ENCODE measurements at regions not wholly inside any gene's neighbourhood (a gene's known extent, or its start where the extent isn't known, plus 50 kb on each side); places are given as distances from the start of the nearest gene placed in this dataset.

DNA sequence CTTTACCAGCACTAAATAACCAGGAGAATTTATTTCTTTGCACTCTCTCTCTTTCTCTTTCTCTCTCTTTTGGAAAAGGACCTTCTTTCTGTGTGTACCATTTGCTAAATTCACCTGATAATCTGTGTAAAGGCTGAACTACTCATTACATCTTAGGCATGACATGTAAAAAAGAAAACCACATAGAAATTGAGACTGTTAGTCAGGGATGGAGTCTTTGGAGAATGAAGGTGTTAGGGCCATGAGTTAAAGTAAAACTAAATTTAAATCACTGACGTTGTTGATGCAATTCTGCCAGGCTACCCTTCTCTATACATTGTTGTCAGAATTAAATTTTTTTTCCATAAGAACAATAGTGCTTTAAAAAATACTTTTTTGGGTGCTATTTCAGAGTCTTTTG is 263.3 kb downstream of the PTEN start:
- H3K27me3 ChIP-seq (ENCODE audit: control insufficient read depth, low read length), result no peaks in the 10 kb centered on the region
- no peak overlapping the region for H3K4me3 ChIP-seq (ENCODE audit: low read length)
- H3K36me3 ChIP-seq (ENCODE audit: control insufficient read depth, low read length), result no peaks in the 10 kb centered on the region
- no peaks in the 10 kb centered on the region for H3K9me3 ChIP-seq (ENCODE audit: control insufficient read depth, insufficient read depth, low read length)
- H3K27ac ChIP-seq (ENCODE audit: low read depth, low read length), result no peak overlapping the region
- H3K9me2 ChIP-seq (replicated peaks; ENCODE audit: control insufficient read depth, low read length), result no peaks in the 10 kb centered on the region
- H4K20me1 ChIP-seq (ENCODE audit: control insufficient read depth, insufficient read depth, low read depth, low read length), result no peaks in the 10 kb centered on the region
- H3F3A ChIP-seq (ENCODE audit: control insufficient read depth, insufficient read depth), result no peaks in the 10 kb centered on the region
- H3K79me2 ChIP-seq (ENCODE audit: control insufficient read depth, low read length), result no peaks in the 10 kb centered on the region
- H3K4me2 ChIP-seq (ENCODE audit: low read length), result no peak overlapping the region
- H3K4me1 ChIP-seq (ENCODE audit: control insufficient read depth, low read length), result peaks cover 23% of the 10 kb centered on the region
- no peak for TF ChIP-seq EZH2phosphoT487 (IDR thresholded peaks at IDR 0.05; ENCODE audit: borderline replicate concordance, low read length)
- TF ChIP-seq, protein P1, sequence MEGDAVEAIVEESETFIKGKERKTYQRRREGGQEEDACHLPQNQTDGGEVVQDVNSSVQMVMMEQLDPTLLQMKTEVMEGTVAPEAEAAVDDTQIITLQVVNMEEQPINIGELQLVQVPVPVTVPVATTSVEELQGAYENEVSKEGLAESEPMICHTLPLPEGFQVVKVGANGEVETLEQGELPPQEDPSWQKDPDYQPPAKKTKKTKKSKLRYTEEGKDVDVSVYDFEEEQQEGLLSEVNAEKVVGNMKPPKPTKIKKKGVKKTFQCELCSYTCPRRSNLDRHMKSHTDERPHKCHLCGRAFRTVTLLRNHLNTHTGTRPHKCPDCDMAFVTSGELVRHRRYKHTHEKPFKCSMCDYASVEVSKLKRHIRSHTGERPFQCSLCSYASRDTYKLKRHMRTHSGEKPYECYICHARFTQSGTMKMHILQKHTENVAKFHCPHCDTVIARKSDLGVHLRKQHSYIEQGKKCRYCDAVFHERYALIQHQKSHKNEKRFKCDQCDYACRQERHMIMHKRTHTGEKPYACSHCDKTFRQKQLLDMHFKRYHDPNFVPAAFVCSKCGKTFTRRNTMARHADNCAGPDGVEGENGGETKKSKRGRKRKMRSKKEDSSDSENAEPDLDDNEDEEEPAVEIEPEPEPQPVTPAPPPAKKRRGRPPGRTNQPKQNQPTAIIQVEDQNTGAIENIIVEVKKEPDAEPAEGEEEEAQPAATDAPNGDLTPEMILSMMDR (IDR thresholded peaks at IDR 0.05; ENCODE audit: low read depth, low read length, poor library complexity, severe bottlenecking), result no peak

GRCh38 chr10:88127269-88127668 is 263.8 kb downstream of the PTEN start:
- Histone ChIP-seq H3K9me3 (ENCODE audit: control insufficient read depth, insufficient read depth, low read length) (no peaks in the 10 kb centered on the region), H3K36me3 (ENCODE audit: control insufficient read depth, low read length) (no peaks in the 10 kb centered on the region), H3K79me2 (ENCODE audit: control insufficient read depth, low read length) (no peaks in the 10 kb centered on the region)

DNA sequence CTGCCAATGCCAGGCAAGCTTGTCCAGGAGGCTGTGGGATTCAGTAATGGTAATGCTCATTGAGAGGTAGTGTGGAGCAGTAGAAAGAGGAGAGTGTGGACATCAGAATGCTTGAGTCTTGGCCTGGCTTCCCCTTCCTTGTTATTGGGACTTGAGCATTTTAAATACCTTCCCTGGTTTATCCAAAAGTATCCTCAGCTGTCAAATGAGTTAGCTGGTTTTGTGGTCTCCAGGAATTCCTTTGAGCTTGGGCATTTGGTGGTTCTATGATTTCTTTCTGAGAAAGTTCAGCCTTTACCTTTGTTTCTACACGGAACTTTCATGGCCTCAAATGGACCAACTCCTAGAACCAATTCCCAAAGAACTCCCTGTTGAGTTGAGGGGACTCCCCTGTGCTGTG is 264.3 kb downstream of the PTEN start:
- Histone ChIP-seq H3K4me3 (ENCODE audit: low read length) (no peak overlapping the region), H3K4me1 (ENCODE audit: control insufficient read depth, low read length) (peaks cover 12% of the 10 kb centered on the region), H3K9me3 (ENCODE audit: control insufficient read depth, insufficient read depth, low read length) (no peaks in the 10 kb centered on the region), H3K36me3 (ENCODE audit: control insufficient read depth, low read length) (no peaks in the 10 kb centered on the region), H3K27ac (ENCODE audit: low read depth, low read length) (no peak overlapping the region), H3K9me2 (replicated peaks; ENCODE audit: control insufficient read depth, low read length) (no peaks in the 10 kb centered on the region), H3K79me2 (ENCODE audit: control insufficient read depth, low read length) (no peaks in the 10 kb centered on the region), H3F3A (ENCODE audit: control insufficient read depth, insufficient read depth) (no peaks in the 10 kb centered on the region), H3K27me3 (ENCODE audit: control insufficient read depth, low read length) (no peaks in the 10 kb centered on the region), H4K20me1 (ENCODE audit: control insufficient read depth, insufficient read depth, low read depth, low read length) (no peaks in the 10 kb centered on the region), H3K4me2 (ENCODE audit: low read length) (no peak overlapping the region)
- TF ChIP-seq EZH2phosphoT487 (IDR thresholded peaks at IDR 0.05; ENCODE audit: borderline replicate concordance, low read length), result no peak
- TF ChIP-seq, protein P1 (IDR thresholded peaks at IDR 0.05; ENCODE audit: low read depth, low read length, poor library complexity, severe bottlenecking), result no peak

More at GRCh38 chr10:88127269-88127668, 263.8 kb downstream of the PTEN start:
- H3K9me2 ChIP-seq (replicated peaks; ENCODE audit: control insufficient read depth, low read length), result no peaks in the 10 kb centered on the region
- no peak overlapping the region for H3K4me3 ChIP-seq (ENCODE audit: low read length)
- H3F3A ChIP-seq (ENCODE audit: control insufficient read depth, insufficient read depth), result no peaks in the 10 kb centered on the region
- no peak overlapping the region for H3K4me2 ChIP-seq (ENCODE audit: low read length)
- H3K27me3 ChIP-seq (ENCODE audit: control insufficient read depth, low read length), result no peaks in the 10 kb centered on the region
- peaks cover 17% of the 10 kb centered on the region for H3K4me1 ChIP-seq (ENCODE audit: control insufficient read depth, low read length)
- H4K20me1 ChIP-seq (ENCODE audit: control insufficient read depth, insufficient read depth, low read depth, low read length), result no peaks in the 10 kb centered on the region
- no peak for TF ChIP-seq EZH2phosphoT487 (IDR thresholded peaks at IDR 0.05; ENCODE audit: borderline replicate concordance, low read length)
- TF ChIP-seq, protein P1 (IDR thresholded peaks at IDR 0.05; ENCODE audit: low read depth, low read length, poor library complexity, severe bottlenecking), result no peak
- no peak overlapping the region for H3K27ac ChIP-seq (ENCODE audit: low read depth, low read length)

DNA sequence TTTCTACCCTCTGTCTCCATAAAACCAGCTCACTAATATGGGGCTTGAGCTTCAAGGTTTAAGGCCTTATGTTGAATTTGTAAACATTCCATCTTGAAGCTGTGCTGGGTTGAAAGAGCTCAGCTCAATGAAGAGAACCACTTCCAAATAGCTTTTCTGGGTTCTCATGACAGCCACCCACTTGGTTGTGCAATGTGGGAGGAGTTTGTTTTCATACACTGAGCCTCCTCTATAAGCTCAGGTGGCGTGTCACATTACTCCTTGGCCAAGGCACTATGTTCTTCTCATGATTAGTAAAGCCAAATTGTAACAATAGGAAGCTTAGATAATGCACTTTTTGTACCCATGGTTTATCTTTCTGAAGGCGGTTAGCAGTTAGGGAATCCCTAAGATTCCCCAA is 265.6 kb downstream of the PTEN start:
- no peaks in the 10 kb centered on the region for H3K9me3 ChIP-seq (ENCODE audit: control insufficient read depth, insufficient read depth, low read length)
- no peak overlapping the region for H3K4me3 ChIP-seq (ENCODE audit: low read length)
- no peak overlapping the region for H3K4me2 ChIP-seq (ENCODE audit: low read length)
- H3K4me1 ChIP-seq (ENCODE audit: control insufficient read depth, low read length), result peaks cover 5% of the 10 kb centered on the region
- no peaks in the 10 kb centered on the region for H3K36me3 ChIP-seq (ENCODE audit: control insufficient read depth, low read length)
- H3K27ac ChIP-seq (ENCODE audit: low read depth, low read length), result no peak overlapping the region
- H3K79me2 ChIP-seq (ENCODE audit: control insufficient read depth, low read length), result no peaks in the 10 kb centered on the region
- H3F3A ChIP-seq (ENCODE audit: control insufficient read depth, insufficient read depth), result no peaks in the 10 kb centered on the region
- no peak for TF ChIP-seq EZH2phosphoT487 (IDR thresholded peaks at IDR 0.05; ENCODE audit: borderline replicate concordance, low read length)
- TF ChIP-seq, protein P1 (IDR thresholded peaks at IDR 0.05; ENCODE audit: low read depth, low read length, poor library complexity, severe bottlenecking), result no peak
- H3K9me2 ChIP-seq (replicated peaks; ENCODE audit: control insufficient read depth, low read length), result no peaks in the 10 kb centered on the region
- no peaks in the 10 kb centered on the region for H4K20me1 ChIP-seq (ENCODE audit: control insufficient read depth, insufficient read depth, low read depth, low read length)
- no peaks in the 10 kb centered on the region for H3K27me3 ChIP-seq (ENCODE audit: control insufficient read depth, low read length)

All from DOHH2 (cell line).